ENCODE measurements at regions not wholly inside any gene's neighbourhood (a gene's known extent, or its start where the extent isn't known, plus 50 kb on each side); places are given as distances from the start of the nearest gene placed in this dataset.

- no peaks in the 10 kb centered on the region for H3K79me2 ChIP-seq
- no peak for DNase-seq (ENCODE audit: low spot score)
- H3K27me3 ChIP-seq = no peaks in the 10 kb centered on the region
- H3K9me2 ChIP-seq (replicated peaks; ENCODE audit: insufficient read depth) = no peaks in the 10 kb centered on the region
- WGBS (ENCODE audit: low lambda C conversion rate, missing lambda C conversion rate) = 49% methylated on average over 9 of the region's 9 CpGs
- H3K36me3 ChIP-seq (replicated peaks; ENCODE audit: insufficient read depth, low read depth) = no peaks in the 10 kb centered on the region
- H3K9me3 ChIP-seq (ENCODE audit: low read depth) = no peaks in the 10 kb centered on the region
- no peak overlapping the region for H3K4me3 ChIP-seq
- TF ChIP-seq CTCF (IDR thresholded peaks at IDR 0.05; ENCODE audit: poor library complexity) (no peak), EZH2 (IDR thresholded peaks at IDR 0.05; ENCODE audit: borderline replicate concordance) (no peak), EZH2phosphoT487 (IDR thresholded peaks at IDR 0.05; ENCODE audit: low read depth, severe bottlenecking, unreplicated experiment) (no peak)
- H2AFZ ChIP-seq = no peak overlapping the region
- peak overlapping the region; percentile 37 for H3K27ac ChIP-seq
- peaks cover 11% of the 10 kb centered on the region for H3K4me1 ChIP-seq (ENCODE audit: insufficient read depth)
- H4K20me1 ChIP-seq (ENCODE audit: insufficient read depth, poor library complexity, severe bottlenecking) = no peaks in the 10 kb centered on the region
- H3K4me2 ChIP-seq = peak overlapping the region; percentile 34
Observed at GRCh38 chr1:193457676-193458075, 271.3 kb upstream of the B3GALT2 start.

GRCh38 chr1:193456811-193457280, 270.4 kb upstream of the B3GALT2 start:
- Histone ChIP-seq H3K27me3 (no peaks in the 10 kb centered on the region), H3K4me1 (ENCODE audit: insufficient read depth) (peaks cover 8% of the 10 kb centered on the region), H3K9me3 (ENCODE audit: low read depth) (no peaks in the 10 kb centered on the region), H3K4me2 (peak overlapping the region; percentile 34), H3K36me3 (replicated peaks; ENCODE audit: insufficient read depth, low read depth) (no peaks in the 10 kb centered on the region), H3K9me2 (replicated peaks; ENCODE audit: insufficient read depth) (no peaks in the 10 kb centered on the region), H3K4me3 (no peak overlapping the region), H4K20me1 (ENCODE audit: insufficient read depth, poor library complexity, severe bottlenecking) (no peaks in the 10 kb centered on the region), H2AFZ (no peak overlapping the region), H3K79me2 (no peaks in the 10 kb centered on the region), H3K27ac (peak overlapping the region; percentile 37)
- DNase-seq (ENCODE audit: low spot score) = no peak
- TF ChIP-seq CTCF (IDR thresholded peaks at IDR 0.05; ENCODE audit: poor library complexity) (no peak), EZH2 (IDR thresholded peaks at IDR 0.05; ENCODE audit: borderline replicate concordance) (no peak), EZH2phosphoT487 (IDR thresholded peaks at IDR 0.05; ENCODE audit: low read depth, severe bottlenecking, unreplicated experiment) (no peak)
- 42% methylated on average over 2 of the region's 2 CpGs for WGBS (ENCODE audit: low lambda C conversion rate, missing lambda C conversion rate)

- WGBS (ENCODE audit: low lambda C conversion rate, missing lambda C conversion rate) = 91% methylated on average over 1 of the region's 1 CpG
- TF ChIP-seq EZH2phosphoT487 (IDR thresholded peaks at IDR 0.05; ENCODE audit: low read depth, severe bottlenecking, unreplicated experiment) (no peak), EZH2 (IDR thresholded peaks at IDR 0.05; ENCODE audit: borderline replicate concordance) (no peak), CTCF (IDR thresholded peaks at IDR 0.05; ENCODE audit: poor library complexity) (no peak)
- H3K9me3 ChIP-seq (ENCODE audit: low read depth) = no peaks in the 10 kb centered on the region
- H3K4me1 ChIP-seq (ENCODE audit: insufficient read depth) = peaks cover 6% of the 10 kb centered on the region
- H2AFZ ChIP-seq = no peak overlapping the region
- no peaks in the 10 kb centered on the region for H4K20me1 ChIP-seq (ENCODE audit: insufficient read depth, poor library complexity, severe bottlenecking)
- H3K4me2 ChIP-seq = no peak overlapping the region
- H3K27me3 ChIP-seq = no peaks in the 10 kb centered on the region
- no peak overlapping the region for H3K27ac ChIP-seq
- no peak overlapping the region for H3K4me3 ChIP-seq
- no peaks in the 10 kb centered on the region for H3K36me3 ChIP-seq (replicated peaks; ENCODE audit: insufficient read depth, low read depth)
- no peaks in the 10 kb centered on the region for H3K9me2 ChIP-seq (replicated peaks; ENCODE audit: insufficient read depth)
- H3K79me2 ChIP-seq = no peaks in the 10 kb centered on the region
- no peak for DNase-seq (ENCODE audit: low spot score)
Observed at GRCh38 chr1:193451606-193452005, 265.2 kb upstream of the B3GALT2 start.

- Histone ChIP-seq H4K20me1 (ENCODE audit: insufficient read depth, poor library complexity, severe bottlenecking) (no peaks in the 10 kb centered on the region), H3K4me2 (no peak overlapping the region), H3K9me2 (replicated peaks; ENCODE audit: insufficient read depth) (no peaks in the 10 kb centered on the region), H3K27me3 (no peaks in the 10 kb centered on the region), H3K9me3 (ENCODE audit: low read depth) (no peaks in the 10 kb centered on the region), H3K4me3 (no peak overlapping the region), H2AFZ (no peak overlapping the region), H3K36me3 (replicated peaks; ENCODE audit: insufficient read depth, low read depth) (no peaks in the 10 kb centered on the region), H3K27ac (no peak overlapping the region), H3K79me2 (no peaks in the 10 kb centered on the region), H3K4me1 (ENCODE audit: insufficient read depth) (no peaks in the 10 kb centered on the region)
- no peak for DNase-seq (ENCODE audit: low spot score)
- TF ChIP-seq EZH2phosphoT487 (IDR thresholded peaks at IDR 0.05; ENCODE audit: low read depth, severe bottlenecking, unreplicated experiment) (no peak), CTCF (IDR thresholded peaks at IDR 0.05; ENCODE audit: poor library complexity) (no peak), EZH2 (IDR thresholded peaks at IDR 0.05; ENCODE audit: borderline replicate concordance) (no peak)
- 90% methylated on average over 1 of the region's 1 CpG for WGBS (ENCODE audit: low lambda C conversion rate, missing lambda C conversion rate)
Observed at GRCh38 chr1:193451001-193451400, 264.6 kb upstream of the B3GALT2 start.
